HG03025 (cell line): ENCODE measurements at regions not wholly inside any gene's neighbourhood (a gene's known extent, or its start where the extent isn't known, plus 50 kb on each side); places are given as distances from the start of the nearest gene placed in this dataset.
"Not testable (repeated sequence)": the region's sequence is repeated elsewhere in the genome, so short reads cannot be mapped to it uniquely, and the experiment has no call there.

Source experiments
- ATAC-seq: cut with Tn5 transposase; IDR thresholded peaks from one replicate; pipeline ENCODE4 v1.9.1; 2021; ENCODE audit warnings: mild to moderate bottlenecking, moderate library complexity; ENCODE audit not compliant: unreplicated experiment, low FRiP score

DNA sequence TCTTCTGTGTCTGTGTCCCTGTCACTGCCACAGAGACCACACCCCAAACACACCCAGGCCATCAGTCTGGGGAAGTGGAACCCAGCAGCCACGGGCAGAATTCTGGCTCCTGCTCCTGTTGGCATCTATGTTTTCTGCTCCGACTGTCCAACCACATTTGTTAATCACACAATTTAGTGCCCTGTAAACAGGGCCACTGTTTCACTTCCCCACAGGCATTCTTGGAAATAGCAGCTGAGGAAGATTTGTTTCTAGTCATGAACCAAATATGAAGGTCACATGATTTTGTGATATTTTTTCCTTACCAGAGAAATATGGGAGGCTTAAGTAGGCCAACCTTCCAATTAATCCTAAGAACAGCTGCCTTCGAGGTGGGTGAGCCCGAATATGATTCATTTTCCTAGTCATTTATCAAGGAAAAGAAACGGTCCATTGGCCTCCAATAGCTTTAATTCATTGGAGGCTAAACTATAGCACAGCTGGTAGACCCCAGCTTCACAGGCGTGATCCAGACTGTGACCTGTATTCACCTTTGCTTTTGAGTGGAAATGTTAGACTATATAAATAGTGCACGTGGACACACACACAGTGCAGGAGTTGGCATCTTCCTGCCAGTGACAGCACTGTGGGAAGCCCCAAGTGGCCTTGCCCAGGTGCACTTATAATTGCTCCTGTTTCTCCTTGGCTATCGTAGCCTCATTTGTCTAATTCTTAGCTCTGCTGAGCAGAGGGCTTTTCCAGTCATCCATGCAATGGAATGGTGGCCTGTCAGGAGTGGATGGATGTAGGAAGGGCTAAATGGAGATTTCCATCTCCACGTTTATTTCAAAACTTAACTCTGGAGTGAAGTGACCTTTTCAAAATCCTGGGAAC is 267.9 kb downstream of the LPIN1 start:
- no peak for ATAC-seq

GRCh38 chr2:12017499-12018157 is 271.2 kb downstream of the LPIN1 start:
- ATAC-seq: no peak

DNA sequence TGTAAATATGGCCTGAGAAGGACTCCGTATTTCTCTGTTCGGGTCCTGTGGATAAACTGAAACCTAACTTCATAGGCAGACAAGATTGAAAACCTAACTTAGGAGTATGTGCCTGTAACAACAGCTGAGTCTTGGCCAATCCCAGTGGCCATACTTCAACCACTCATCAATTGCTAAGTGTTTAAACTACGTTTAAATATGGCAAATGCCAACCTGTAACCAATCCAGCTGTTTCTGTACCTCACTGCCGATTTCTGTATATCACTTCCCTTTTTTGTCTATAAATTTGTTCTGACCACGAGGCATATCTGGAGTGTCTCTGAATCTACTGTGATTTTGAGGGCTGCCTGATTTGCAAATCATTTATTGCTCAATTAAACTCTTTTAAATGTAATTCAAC is 272.3 kb downstream of the LPIN1 start:
- not testable (repeated sequence) for ATAC-seq

DNA sequence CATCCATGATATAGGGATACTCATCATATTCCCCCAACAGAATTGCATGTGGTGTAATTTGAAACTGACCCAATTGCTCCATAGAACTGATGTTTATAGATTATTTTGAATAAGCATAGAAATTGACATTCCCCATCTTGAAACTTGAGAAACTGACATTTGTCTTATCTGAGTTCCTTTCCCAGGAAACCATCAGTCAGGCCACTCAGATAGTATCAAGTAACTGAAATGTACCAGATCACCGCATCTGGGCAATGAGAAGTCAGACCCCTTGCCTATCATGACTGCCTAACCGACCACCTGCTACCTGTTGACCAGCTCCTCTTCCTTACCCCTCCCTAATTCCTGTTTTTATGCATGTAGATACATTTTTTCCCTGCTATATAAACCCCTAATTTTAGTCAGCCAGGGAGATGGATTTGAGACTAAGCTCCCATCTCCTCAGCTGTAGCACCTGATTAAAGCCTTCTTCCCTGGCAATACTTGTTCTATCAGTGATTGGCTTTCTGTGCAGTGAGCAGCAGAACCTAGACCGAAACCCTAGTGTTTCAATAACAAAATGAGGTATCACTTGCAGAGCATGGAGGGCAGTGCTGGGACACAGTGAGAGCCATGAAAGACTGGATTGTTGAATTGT is 274.5 kb downstream of the LPIN1 start:
- ATAC-seq: no peak

GRCh38 chr2:12024197-12024907 is 277.9 kb downstream of the LPIN1 start:
- ATAC-seq: not testable (repeated sequence)

DNA sequence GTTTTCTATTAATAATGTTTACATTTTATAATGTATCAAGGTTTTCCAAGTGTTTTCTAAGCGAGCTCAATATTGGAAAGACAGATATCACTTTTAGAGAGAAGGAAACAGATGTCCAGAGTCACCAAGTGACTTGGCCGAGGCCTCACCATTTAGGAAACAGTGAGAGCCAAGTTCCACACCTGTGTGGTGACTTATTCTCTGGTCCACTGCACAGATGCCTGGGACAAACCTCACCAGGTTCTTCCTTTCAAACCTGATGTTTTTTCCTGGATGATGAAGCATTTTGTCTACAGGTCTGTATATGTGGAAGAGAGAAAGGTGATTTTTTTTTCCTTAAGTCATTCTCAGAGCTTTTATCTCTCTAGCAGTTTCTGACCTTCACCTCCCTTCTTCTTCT is 280.7 kb downstream of the LPIN1 start:
- ATAC-seq: no peak

DNA sequence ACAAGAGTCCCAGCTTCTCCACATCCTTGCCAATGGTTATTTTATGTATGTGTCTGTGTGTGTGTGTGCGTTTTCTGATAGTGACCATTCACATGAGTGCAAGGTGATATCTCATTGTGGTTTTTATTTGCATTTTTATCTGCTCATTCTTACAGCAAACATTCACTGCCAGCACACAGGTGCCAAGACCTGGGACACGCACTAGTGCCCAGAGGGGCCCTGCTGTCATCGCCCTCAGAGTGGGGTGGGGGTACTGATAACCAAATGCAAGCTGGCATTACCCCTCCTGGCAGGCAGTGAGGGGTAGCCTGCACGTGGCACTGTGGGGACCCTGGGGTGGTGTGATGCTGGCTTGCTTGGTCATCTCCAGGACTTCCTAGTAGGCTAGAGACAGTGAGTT is 285.4 kb downstream of the LPIN1 start:
- no peak for ATAC-seq

DNA sequence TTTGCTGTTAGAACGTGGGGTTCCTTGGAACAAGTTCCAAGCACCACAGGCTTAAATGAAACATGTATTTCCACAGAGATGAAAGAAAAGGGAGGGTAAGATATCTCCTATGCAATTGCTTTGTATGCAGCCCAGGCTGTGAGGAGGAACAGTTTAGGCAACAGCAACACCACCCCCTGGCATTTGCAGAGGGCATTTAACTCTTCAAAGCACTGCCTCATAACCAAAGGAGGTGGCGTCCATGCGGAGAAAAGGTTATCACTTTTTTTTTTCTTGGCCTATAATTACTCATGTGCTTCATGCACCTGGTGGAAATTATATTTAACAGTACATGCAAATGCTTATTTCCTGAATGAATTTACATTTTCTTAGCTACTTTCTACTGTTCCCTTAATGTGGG is 286.0 kb downstream of the LPIN1 start:
- ATAC-seq: peak; percentile 74

- no peak for ATAC-seq
Measured at GRCh38 chr2:12032975-12033374, 286.5 kb downstream of the LPIN1 start.

DNA sequence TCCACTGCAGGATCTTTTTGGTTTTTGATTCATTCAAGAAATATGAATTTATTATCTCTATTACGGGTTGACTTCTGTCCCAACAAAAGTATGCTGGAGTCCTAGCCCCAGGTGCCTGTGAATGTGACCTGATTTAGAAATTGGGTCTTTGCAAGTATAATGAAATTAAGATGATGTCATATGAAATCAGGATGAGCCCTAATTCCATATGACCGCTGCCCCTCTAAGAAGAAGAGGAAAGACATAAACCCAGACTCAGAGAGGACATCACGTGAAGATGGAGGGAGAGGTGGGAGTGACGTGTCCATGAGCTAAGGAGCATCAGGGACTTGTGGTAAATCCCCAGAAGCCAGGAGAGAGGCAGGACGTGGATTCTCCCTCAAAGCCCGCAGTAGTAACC is 287.1 kb downstream of the LPIN1 start:
- no peak for ATAC-seq

GRCh38 chr2:12034382-12034781 is 287.9 kb downstream of the LPIN1 start:
- ATAC-seq: no peak

DNA sequence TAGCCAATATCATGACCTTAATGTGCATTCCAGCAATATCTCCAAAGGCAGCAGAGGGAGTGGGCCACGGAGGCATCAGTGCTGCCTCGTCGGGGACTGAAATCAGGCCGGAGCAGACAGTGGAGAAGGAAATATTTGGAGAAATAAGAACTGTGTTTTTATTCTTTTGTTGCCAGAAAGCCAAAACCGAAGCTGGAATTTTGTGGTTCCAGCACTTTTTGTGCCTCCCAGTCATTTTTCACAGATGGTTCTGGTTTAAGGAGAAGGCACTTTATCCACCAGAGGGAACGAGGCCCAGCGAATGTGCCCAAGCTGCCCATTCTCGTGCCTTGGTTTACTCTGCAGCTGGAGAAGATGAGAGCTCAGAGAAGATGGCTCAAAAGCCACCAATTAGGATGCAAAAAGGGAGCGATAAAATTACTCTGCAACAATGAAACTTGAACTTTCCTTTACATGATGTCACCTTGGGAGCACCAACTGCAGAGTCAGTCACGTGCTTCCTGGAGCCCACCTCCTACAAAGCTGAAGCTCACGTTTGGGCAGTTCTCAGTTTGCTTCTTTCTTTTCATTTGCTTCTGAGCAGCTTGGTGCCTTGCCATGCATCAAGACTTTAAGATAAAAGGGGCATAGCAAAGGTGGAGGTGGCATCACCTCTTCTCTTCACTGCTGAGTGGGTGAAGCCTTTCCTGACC is 288.7 kb downstream of the LPIN1 start:
- ATAC-seq: no peak

DNA sequence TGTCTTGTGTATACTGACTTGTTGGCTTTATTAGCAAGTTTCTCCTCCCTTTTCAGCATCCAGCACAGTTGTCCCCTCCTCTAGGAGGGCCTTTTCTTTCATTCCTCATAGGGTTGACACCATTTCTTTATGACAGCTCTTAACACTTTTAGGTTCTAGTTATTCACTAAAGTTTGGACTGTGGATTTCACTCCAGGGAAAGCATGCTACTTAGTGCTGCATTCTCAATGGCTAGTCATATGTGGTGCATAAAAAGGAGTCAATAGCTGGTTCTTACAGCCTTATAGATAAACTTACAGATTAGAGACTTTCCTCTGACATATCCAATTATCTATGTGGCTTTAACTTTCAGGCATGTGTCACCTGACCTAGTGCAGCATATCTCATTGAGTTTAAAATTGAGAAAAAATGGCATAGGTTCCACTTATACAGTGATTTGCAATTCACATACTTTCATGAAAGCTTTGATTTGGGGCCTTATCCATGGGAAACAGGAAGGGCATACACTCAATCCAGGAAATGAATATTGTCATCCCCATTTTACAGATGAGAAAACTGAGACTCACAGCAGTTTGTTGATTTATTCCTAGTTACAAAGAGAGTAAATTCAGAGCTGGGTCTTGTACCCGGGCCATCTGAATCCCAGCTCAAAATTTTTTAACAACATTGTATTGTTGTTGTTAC is 289.7 kb downstream of the LPIN1 start:
- no peak for ATAC-seq

GRCh38 chr2:12036640-12036983 is 290.2 kb downstream of the LPIN1 start:
- ATAC-seq: no peak

DNA sequence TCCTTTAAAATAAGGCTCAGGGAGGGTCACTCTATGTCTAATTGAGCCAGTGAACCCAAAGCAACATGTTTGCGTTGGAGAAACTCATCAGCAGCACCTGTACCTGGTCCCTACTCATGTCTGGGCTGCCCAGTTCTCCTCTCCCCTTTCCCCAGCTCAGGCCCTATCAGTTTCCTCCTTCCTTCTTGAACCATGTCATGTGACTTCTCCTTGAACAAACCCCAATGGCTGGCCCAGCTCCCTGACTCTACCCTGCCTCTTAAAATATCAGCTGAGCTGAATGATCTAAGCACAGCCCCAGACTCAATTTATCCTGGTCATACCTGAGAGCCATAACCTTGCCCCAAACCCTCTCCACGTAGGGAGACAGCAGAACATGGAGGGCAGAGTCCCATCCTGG is 290.9 kb downstream of the LPIN1 start:
- no peak for ATAC-seq

- ATAC-seq: no peak
Measured at GRCh38 chr2:12041236-12041635, 294.8 kb downstream of the LPIN1 start.

DNA sequence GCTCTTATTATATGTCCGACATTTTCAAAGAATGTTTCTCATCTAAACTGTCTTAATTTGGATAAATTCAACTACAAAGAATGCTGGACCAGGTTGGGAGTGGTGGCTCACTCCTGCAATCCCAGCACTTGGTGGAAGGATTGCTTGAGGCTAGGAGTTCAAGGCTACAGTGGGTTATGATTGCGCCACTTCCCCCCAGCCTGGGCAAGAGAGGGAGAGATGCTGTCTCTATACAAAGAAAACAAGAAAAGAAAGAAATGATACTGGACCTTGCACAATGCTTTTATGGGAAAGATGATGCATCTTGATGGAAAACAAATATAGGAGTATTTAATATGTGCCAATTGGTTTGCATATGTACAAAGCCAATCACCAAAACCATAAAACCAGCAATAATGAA is 296.7 kb downstream of the LPIN1 start:
- ATAC-seq: no peak

- peak; percentile 63 for ATAC-seq
Measured at GRCh38 chr2:12044857-12045256, 298.4 kb downstream of the LPIN1 start.

DNA sequence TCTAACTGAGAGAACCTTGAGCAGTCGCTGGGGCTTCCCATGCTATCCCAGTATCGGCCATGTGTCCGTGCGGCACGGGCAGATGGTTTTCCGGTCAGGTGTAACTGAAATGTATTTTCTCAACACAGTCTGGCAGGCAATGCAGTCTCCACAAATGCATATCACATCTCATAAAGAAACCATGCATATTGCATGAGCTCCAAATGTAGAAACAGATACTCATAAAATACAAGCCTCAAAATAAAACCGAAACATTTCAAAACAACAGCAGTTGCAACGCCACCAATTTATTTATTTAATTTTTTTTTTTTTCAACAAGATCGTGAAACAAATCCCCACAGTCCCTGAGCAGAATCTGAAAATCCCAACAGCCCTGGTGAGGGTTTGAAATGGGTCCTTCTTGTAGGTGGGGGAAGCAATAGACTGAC is 299.4 kb downstream of the LPIN1 start:
- ATAC-seq: peak; percentile 37

GRCh38 chr2:12046641-12047040 is 300.2 kb downstream of the LPIN1 start:
- no peak for ATAC-seq
